ENCODE measurements at regions not wholly inside any gene's neighbourhood (a gene's known extent, or its start where the extent isn't known, plus 50 kb on each side); places are given as distances from the start of the nearest gene placed in this dataset.

DNA sequence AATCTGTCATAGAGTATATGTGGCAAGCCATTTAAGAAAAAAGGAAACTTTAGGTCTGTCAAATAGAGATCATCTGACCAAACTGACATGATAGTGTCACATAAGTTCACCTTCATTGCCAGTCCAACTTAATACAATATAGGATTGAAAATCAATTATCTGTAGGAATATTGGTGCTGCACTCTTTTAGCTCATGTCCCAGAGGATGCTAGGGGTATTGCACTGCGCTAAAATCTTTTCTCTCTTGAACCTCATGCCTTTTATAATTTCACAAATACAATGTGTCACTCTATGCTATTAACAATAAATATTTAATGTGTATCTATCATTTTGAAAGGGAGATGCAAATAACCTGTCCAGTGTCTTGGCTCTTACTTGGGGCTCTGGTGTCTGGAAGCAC is 72.4 kb upstream of the FAM120A start:
- no peak overlapping the region for H3K4me3 ChIP-seq (replicated peaks in 1 of 3; ENCODE audit: insufficient read depth in 1 of 3, low read depth in 1 of 3, low read length in 3 of 3)
- no peak overlapping the region for H3K4me2 ChIP-seq (ENCODE audit: insufficient read depth, low read length)
- dilution Hi-C loops (cut with MboI; ENCODE audit: extremely low pct_ligation_motif_present, low sequenced_read_pairs) (no loop called here), intact Hi-C loops (cut with micrococcal nuclease) (no loop called here)
- H3K9me1 ChIP-seq (replicated peaks; ENCODE audit: control insufficient read depth, extremely low read depth, insufficient read depth, low read length) = no peaks in the 10 kb centered on the region
- no peak overlapping the region for H3K9ac ChIP-seq (replicated peaks; ENCODE audit: extremely low read depth, insufficient read depth, low read length)
- H3K27ac ChIP-seq (ENCODE audit: insufficient read depth, low read depth, low read length) = no peak overlapping the region
- DNase-seq (ENCODE audit: low read depth, low spot score) (no peak), FAIRE-seq (no peak)
- H4K20me1 ChIP-seq (replicated peaks; ENCODE audit: control insufficient read depth, extremely low read depth, insufficient read depth, low read length) = no peaks in the 10 kb centered on the region
- no peak overlapping the region for H2AFZ ChIP-seq (ENCODE audit: low read depth, low read length)
- H3K4me1 ChIP-seq (ENCODE audit: control insufficient read depth, extremely low read depth, insufficient read depth, low read length) = no peaks in the 10 kb centered on the region
- H3K36me3 ChIP-seq (ENCODE audit: control insufficient read depth in 2 of 2, extremely low read depth in 1 of 2, insufficient read depth in 2 of 2, low read length in 2 of 2) = no peaks in the 10 kb centered on the region
- BruUV-seq (replicated peaks) = no TSS peak
- ChIA-PET POLR2A (no interaction called here), CTCF (interaction anchor here (0.6 to 0.7 kb wide), 2 partner anchors 9 to 215 kb away, joined by 3 read pairs; no protein-coding TSS in a partner anchor)
- no peaks in the 10 kb centered on the region for H3K9me3 ChIP-seq (replicated peaks; ENCODE audit: control insufficient read depth, insufficient read depth, low read length)
- H3K79me2 ChIP-seq (ENCODE audit: control insufficient read depth, insufficient read depth, low read length) = no peaks in the 10 kb centered on the region
- H3K27me3 ChIP-seq (ENCODE audit: control insufficient read depth in 2 of 2, insufficient read depth in 2 of 2, low read length in 2 of 2) = peaks cover 0 to 8% of the 10 kb centered on the region in 2 experiments
- TF ChIP-seq MYC (IDR thresholded peaks at IDR 0.05; ENCODE audit: low read depth, low read length) (no peak), EZH2 (IDR thresholded peaks at IDR 0.05; ENCODE audit: borderline replicate concordance, low read depth, low read length, severe bottlenecking) (no peak), POLR2A (IDR thresholded peaks at IDR 0.05; ENCODE audit: low read depth, low read length) (no peak), GATA2 (IDR thresholded peaks at IDR 0.05; ENCODE audit: insufficient read depth, insufficient read length, low read depth, low read length) (no peak), JUN (IDR thresholded peaks at IDR 0.05; ENCODE audit: borderline replicate concordance, insufficient read depth, insufficient read length, low read depth) (no peak), FOS (IDR thresholded peaks at IDR 0.05; ENCODE audit: borderline replicate concordance, insufficient read depth, low read length) (no peak), POLR2AphosphoS5 (IDR thresholded peaks at IDR 0.05; ENCODE audit: insufficient read depth, low read depth, low read length) (no peak)
- TF ChIP-seq, protein P1, sequence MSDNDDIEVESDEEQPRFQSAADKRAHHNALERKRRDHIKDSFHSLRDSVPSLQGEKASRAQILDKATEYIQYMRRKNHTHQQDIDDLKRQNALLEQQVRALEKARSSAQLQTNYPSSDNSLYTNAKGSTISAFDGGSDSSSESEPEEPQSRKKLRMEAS (IDR thresholded peaks at IDR 0.05; ENCODE audit: insufficient read depth, insufficient read length) = no peak
- TF ChIP-seq, protein P2, sequence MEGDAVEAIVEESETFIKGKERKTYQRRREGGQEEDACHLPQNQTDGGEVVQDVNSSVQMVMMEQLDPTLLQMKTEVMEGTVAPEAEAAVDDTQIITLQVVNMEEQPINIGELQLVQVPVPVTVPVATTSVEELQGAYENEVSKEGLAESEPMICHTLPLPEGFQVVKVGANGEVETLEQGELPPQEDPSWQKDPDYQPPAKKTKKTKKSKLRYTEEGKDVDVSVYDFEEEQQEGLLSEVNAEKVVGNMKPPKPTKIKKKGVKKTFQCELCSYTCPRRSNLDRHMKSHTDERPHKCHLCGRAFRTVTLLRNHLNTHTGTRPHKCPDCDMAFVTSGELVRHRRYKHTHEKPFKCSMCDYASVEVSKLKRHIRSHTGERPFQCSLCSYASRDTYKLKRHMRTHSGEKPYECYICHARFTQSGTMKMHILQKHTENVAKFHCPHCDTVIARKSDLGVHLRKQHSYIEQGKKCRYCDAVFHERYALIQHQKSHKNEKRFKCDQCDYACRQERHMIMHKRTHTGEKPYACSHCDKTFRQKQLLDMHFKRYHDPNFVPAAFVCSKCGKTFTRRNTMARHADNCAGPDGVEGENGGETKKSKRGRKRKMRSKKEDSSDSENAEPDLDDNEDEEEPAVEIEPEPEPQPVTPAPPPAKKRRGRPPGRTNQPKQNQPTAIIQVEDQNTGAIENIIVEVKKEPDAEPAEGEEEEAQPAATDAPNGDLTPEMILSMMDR (IDR thresholded peaks at IDR 0.05; ENCODE audit: extremely low read depth in 1 of 2, insufficient read depth in 1 of 2, low read depth in 1 of 2, low read length in 2 of 2) = no peak

Data from endothelial cell of umbilical vein (primary cell).